ENCODE measurements at regions not wholly inside any gene's neighbourhood (a gene's known extent, or its start where the extent isn't known, plus 50 kb on each side); places are given as distances from the start of the nearest gene placed in this dataset.
"Not testable (repeated sequence)": the region's sequence is repeated elsewhere in the genome, so short reads cannot be mapped to it uniquely, and the experiment has no call there.

DNA sequence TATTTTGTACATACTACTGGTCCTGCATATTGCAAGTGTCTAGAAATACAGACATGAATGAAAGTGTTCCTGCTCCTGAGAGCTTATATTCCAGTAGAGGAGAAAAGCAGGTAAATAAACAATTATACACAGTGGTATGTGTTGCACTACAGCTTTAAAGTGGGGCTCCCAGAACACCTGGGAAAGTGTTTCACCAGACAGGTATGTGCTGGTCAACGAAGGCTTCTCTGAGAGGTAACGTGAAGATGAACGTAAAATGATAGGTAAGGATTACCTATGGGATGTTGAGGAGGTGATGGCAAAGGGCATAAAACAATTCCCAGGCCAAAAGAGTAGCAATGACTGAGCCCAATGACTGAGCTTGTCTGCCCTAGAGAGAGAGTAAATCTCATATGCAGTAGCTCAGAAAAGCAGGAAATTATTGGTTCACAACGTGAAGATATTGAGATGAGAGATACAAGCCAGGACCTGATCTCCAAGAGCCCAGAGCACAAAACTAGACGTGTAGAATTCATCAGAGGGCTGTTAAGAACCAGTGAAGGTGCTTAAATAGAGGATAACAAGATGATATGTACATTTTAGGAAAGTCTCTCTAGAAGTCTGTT is 459.1 kb upstream of the BCHE start:
- no peak for DNase-seq

DNA sequence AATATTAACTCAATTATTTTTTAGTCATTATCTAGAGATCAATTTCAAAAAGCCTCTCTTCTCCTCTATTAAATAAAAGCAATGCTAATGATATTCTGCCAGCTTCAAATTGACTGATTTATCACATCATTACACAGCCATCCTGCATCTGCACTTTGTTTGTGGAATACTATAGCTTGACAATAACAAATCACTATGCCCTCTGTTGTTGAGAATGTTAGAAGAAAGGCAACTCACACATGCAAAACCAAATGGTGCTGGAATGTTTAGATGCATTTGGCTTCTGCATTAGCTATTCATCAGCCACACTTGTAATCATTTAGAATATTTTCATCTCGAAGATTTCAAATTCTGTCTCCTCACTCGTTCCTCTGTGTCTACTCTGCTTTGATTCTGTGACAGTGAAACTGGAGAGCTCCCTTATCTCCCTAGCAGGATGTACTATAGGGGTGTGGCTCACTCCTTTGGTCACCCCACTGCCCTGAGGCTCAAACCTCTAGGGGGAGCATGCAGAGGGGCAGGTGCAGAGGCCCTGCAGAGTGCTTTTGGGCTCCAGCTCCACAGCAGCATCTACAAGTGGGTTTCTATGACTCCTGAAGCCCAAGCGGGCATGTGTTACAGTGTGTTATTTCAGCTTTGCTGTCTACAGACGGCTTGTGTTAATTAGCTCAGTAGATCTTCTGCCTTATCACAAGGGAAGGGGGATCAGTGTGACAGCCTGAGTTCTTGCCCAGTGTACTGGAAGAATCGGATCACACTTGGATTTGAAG is 454.1 kb upstream of the BCHE start:
- DNase-seq = peak; percentile 27

DNA sequence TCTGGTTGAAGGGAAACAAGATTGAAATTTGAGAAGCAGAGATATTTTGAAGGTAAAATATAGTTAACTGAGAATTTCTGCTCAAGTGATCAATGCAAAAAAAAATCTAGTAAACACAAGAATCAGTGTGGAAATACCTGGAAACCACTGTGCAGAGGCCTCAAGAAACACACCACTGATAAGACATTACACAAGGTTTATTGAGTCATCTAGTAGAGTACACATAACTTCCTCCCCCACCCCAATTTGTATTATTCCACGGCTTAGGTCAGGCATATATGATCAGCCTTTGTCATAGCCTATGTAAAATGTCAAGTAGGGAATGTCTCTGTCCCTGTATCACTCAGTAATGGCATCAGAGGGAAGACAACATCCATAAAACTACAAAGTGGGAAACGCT is 447.8 kb upstream of the BCHE start:
- no peak for DNase-seq

DNA sequence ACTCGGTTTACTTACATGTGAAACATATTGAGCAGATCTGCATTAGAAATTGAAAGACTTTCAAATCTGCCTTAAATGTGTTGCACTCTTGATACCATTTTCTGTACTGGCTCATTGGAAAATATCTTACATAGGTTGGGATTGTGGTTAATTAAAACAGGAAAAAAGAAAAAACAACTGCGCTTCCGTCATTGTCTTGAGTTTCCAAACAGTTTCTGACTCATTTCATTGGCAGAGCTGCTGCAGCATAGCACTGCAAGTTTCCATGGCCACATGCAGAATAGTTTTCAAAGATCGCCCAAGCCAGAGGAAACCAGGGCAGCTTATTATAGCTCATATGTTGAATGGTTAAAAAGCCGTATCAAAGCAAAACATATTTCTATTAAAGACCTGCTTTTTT is 446.6 kb upstream of the BCHE start:
- no peak for DNase-seq

DNA sequence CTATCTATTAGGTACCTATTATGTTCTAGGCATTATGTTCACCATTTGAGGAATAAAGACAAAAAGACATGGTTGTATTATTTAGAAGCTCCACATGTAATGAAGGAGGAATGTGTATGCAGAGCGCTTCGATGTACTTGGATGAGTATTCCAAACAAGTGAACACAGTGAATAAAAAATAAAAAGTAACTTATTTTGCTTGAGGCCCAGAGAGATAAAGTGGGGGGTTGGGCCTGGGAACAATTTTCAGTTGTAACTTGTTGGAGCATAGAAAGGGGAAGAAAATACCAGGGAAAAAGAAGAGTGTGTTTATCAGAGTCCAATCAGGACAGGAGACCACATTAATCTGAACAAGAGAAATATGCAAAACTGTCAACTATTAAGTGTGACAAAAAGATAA is 445.7 kb upstream of the BCHE start:
- no peak for DNase-seq

DNA sequence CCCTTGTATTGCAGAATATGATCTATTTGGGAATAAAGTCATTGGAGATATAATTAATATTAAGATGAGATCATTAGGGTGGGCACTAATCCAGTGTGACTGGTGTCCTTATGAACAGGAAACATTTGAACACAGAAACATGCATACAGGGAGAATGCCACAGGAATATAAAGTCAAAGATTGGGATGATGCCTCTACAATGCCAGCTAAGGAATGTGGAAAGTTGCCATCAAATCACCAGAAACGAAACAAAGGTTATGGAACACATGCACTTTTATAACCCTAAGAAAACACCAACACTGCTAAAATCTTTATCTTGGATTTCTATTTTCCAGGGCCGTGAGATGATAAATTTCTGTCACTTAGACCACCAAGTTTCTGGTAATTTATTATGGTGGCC is 442.4 kb upstream of the BCHE start:
- no peak for DNase-seq

DNA sequence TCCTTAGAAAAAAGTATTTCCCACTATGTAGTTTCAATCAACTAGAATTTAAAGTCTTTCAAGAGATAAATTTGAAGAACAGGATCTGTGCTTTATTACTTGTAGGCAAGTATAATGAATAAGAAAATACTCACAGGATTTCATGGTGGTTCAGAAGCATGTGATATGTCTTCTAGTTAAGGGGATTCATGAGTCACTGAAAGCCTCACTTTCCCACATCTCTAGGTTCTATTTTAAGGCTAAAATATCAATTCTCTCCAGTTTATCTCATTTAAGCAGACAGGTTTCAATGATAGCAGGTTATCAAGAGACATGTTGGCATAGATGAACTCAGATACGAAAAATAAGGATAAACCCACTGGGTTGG is 437.8 kb upstream of the BCHE start:
- no peak for DNase-seq

DNA sequence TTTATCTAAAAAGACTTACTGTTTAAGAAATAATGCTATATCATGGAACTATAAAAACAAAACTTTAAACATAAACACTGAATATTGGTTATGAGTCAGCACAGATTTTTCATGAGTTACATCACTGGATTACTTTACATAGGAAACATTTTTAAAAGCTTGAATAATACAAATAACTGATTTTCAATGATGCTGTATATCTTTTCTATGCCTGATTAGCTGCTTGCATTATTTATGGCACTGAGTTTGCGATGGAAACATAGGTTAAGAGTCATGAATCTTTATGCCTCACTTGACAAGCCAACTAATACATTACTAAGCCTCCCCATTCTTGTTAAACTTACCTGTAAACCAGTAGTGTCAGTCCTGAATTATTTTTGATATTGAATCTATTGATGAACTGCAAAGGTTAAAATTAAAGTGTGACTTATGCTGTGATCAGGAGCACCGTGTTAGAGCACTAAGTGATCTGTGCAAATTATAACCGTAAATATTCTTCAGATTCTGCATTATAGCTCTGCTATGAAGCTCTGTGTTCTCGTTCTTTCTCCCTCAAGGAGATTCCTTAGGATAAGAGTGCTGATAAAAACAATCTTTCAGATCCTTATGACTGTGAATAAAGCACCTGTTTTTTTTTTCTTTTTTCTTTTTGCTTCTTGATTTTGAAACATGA is 437.3 kb upstream of the BCHE start:
- no peak for DNase-seq

DNA sequence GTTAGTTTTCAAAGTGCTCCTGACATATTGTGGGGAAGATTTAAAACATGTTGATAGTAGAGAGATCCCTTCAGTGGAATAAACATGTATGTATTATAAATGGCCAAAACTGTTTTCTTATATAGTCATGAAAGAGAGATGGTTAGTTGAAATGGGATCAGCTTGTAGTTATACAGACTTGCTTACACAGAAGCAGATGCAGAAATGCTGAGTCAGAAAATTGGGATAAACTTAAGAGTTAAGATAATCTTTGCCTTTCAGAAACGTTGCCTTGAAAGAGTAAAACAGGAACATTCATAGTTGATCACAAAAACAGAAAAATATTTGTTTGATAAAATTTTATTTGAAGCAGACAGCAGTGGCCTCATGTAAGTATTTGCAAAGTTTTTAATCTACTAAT is 433.2 kb upstream of the BCHE start:
- DNase-seq = no peak

DNA sequence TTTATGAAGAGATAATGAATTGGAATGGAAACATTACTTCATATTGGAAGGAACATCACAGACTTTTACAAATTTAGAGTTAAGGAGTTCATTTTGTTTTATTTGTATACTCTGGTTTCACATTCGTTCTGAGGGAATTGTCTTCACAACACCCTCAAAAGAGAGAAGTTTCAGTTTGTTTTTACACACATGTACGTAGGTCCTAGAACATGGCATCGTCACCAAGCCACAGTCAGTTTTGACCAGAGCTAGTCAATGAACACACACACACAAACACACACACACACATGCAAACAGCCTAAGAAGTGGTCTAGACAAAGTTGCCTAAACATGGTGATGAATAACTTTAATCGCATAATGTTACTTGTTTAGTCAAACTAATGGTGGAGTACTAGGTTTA is 427.9 kb upstream of the BCHE start:
- no peak for DNase-seq

DNA sequence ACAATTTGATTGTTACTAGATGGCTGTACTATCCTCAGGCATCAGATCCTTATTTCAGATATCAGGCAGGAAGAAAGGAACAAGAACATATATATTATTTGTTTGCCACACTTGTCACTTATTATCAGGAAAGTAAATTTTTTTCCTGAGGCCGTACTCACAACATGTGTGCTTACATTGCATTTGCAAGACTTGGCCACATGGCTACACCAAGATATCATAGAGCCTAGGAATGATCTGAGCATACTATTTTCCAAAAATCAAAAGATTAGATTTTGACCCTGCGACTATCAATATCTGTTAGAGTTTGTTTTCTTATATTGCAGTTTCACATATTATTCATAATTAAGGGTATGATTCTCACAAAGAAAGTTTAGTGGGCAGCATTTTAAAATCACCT is 426.2 kb upstream of the BCHE start:
- no peak for DNase-seq

DNA sequence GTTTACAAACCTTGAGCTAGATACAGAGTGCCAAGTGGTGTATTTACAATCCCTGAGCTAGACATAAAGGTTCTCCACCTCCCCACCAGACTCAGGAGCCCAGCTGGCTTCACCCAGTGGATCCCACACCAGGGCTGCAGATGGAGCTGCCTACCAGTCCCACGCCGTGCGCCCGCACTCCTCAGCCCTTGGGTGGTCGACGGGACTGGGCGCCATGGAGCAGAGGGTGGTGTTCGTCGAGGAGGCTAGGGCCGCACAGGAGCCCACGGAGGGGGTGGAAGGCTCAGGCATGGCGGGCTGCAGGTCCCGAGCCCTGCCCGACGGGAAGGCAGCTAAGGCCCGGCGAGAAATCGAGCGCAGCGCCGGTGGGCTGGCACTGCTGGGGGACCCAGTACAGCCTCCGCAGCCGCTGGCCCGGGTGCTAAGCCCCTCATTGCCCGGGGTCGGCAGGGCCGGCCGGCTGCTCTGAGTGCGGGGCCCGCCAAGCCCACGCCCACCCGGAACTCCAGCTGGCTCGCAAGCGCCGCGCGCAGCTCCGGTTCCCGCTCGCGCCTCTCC is 421.1 kb upstream of the BCHE start:
- DNase-seq = not testable (repeated sequence)

DNA sequence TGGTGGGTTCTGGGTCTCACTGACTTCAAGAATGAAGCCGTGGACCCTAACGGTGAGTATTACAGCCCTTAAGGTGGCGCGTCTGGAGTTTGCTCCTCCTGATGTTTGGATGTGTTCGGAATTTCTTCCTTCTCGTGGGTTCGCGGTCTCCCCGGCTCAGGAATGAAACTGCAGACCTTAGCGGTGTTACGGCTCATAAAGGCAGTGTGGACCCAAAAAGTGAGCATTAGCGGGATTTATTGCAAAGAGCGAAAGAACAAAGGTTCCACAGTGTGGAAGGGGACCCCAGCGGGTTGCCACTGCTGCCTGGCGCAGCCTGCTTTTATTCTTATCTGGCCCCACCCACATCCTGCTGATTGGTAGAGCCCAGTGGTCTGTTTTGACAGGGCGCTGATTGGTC is 420.5 kb upstream of the BCHE start:
- no peak for DNase-seq

DNA sequence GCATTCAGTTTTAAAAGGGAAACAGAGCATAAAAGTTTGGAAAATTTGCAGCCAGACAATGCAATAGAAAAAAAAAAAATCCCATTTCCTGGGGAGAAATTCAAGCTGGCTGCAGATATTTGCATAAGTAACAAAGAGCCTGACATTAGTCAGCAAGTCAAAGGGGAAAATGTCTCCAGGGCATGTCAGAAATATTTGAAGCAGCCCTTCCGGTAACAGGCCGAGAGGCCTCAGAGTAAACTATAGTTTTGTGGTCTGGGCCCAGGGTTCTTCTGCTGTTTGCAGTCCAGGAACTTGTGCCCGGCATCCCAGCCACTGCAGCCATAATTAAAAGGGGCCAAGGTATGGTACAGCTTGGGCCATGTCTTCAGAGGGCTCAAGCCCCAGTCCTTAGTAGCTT is 411.6 kb upstream of the BCHE start:
- no peak for DNase-seq

DNA sequence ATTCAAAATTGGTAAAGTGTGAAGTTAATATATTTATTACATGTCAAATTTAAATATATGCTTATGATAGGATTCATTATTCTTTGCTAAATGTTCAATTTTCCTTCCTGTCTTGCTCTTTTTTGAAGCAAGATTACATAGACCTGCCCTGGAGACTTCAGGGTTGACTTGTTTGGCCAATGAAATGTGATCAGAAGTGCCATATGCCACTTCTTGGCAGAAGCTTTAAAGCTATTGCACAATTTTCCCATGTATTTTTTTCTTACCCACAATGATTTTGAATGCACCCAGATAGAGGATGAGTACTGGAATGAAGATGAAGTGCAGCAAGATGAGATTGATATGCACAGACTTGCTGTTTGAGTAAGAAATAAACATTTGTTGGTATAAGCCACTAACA is 406.3 kb upstream of the BCHE start:
- no peak for DNase-seq

DNA sequence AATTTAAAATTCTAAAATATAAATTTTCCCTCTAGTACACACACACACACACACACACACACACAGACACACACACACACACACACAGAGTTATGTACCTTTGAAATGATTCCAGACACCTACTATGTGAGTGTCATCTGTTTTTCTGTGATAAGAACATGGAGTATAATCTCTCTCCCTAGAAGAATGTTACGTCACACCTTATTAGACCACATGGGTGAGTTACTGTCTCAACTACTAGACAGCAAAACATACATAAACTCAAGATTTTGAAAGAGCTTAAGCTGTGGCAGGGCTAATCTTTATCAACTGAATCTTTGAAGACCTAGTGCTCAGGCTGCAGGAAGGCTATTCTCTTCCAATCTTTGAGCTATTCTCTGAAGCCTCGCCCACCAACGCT is 385.9 kb upstream of the BCHE start:
- peak; percentile 66 for DNase-seq

DNA sequence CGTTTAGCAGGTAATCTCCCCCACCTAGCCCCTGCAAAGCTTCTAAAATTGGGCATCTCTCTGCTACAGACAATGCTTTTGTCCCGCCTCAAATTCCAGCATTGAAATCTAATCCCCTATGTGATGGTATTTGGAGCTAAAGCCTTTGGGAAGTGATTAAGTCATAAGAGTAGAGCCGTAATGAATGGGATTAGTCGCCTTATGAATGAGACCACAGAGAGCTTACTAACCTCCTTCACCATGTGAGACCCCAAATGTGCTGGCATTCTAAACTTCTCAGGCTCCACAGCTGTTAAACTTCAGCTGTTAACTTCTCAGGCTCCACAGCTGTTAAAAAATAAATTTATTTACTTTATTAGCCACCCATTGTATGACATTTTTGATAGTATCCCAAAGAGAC is 374.2 kb upstream of the BCHE start:
- no peak for DNase-seq

DNA sequence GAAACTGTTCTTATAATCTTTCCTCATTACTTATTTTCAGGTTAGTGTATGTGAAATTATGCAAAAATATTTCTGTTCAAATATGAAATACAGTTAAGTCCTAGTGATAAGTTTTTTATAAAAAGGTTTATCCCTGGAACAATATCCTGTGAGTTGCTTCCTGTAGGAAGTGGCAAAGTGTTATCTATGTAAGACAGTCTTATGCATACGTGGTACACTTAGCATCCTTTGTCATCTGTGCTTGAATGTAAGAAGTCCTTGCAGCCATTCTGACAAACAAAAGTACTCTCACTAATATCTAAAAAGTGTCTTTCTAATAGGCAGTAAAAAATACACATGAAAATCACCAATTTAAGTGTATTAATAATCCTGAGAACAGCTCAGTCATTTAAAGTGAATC is 372.5 kb upstream of the BCHE start:
- peak; percentile 13 for DNase-seq

DNA sequence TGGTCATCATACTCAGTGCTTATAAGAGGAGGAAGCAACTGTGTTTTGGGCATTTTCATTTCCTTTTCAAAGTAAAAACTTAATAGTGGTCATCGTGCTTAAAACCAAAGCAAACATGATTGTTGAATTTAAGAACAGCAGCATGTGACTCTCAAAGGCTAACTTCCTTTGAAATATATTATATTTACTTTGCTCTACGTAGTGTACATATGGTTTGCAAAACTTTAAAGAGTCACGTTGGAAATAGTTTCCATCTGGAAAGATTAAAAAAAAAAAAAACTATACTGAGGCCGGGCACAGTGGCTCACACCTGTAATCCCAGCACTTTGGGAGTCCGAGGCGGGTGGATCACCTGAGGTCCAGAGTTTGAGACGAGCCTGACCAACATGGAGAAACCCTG is 367.9 kb upstream of the BCHE start:
- DNase-seq = no peak

DNA sequence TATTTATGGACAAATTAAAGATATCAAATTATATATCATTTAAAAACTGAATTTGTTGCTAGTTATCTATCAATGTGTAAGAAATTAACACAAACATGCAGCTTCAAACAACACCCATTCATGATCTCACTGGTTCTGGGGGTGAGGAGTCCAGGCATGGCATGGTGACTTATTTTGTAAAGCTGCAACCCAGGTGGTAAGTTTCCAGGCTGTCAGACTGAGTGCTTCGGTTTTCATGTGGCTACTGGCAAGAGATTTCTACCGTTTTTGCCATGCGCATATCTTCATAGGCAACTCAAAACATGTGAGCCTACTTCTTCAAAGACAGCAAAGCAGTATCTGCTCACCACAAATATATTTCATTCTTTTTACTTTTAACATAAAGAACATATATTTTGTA is 364.3 kb upstream of the BCHE start:
- DNase-seq = no peak

DNA sequence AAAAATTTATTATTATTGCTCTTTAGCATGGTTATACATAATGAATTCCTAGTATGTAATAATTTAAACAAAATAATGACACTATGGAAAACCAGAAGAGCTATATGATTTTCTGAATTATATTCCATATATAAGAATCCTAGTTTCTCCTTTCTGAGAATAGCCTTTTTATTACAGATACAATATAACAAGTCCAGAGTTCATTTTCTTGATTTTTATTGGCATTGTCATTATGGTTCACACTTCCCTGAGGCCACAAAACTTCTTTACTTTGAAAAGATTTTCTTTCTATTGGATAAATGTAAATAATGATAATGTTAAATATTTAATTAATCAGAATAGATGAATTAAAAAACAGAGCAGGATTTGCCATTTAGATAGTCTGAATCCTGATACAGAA is 362.3 kb upstream of the BCHE start:
- no peak for DNase-seq

DNA sequence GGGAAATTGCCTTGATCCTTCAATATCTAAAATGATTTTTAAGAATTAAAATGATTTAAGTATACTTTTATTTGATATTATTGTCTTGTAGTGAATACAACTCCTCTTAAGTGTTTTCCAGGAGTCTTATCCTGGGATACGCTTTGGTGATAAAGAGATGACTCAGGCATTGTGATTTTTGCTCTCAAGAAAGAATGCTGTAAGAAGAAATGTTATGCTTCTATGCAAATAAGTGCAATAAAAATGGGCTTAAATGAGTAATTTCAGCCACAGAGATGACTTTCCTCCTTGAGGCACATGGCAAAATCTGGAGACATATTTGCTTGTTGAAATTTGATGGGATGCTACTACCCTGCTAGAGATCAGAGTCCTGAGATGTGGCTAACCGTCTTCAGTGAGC is 358.6 kb upstream of the BCHE start:
- no peak for DNase-seq

DNA sequence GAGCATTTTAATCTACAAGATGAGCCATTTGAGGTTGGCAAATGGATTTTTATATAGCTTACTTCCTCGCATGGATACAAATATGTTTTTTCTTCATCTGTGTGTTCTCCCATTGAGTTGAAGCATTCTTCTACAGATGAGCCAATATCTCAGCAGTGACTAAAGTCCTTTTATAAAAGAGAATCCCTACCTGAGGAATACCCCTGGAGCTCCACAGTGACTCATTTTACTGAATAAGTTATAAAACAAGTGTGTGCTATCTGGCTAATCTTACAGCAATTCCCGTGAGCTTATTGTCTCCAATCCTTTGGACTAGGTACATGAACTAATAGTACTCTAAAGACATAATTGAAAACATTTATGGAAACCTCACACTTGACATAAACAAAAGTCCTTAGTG is 354.2 kb upstream of the BCHE start:
- DNase-seq = no peak

DNA sequence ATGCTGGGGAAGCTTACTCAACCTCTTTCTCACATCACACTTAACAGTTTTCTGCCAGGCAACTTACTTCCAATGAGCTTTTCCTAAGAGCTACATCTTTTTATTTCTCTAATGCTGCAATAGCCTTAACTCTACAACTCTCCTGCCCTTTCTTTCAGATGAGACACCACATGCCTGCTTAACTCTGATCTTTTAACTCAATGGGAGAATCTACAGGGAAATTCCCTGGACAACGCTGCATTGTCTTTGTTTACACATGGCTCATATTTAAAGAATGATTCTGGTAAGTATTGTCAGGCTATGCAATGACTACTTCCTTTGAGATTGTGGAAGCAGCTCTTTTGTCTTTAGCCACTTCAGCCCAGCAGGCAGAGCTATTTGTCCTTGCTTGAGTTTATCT is 353.1 kb upstream of the BCHE start:
- no peak for DNase-seq
